SU-DHL-6 (cell line): ENCODE measurements at regions not wholly inside any gene's neighbourhood (a gene's known extent, or its start where the extent isn't known, plus 50 kb on each side); places are given as distances from the start of the nearest gene placed in this dataset.

Experiments
- H2AFZ ChIP-seq: fragments of 200-600 bp; sonication (generic); 2 replicates; pipeline ENCODE4 v1.6.1; 2014; ENCODE audit warnings: low read depth, mild to moderate bottlenecking, moderate library complexity, mixed read lengths, antibody characterized with exemption, low read length; ENCODE audit not compliant: severe bottlenecking
- H3F3A ChIP-seq: fragments of 200-600 bp; shearing (Covaris generic); 2 replicates; pipeline ENCODE4 v1.6.0; 2016; ENCODE audit warnings: antibody characterized with exemption, mild to moderate bottlenecking; ENCODE audit not compliant: insufficient read depth
- H3K27ac ChIP-seq: fragments of 200-600 bp; sonication (generic); 2 replicates; pipeline ENCODE4 v1.5.1; 2016; ENCODE audit warnings: low read depth, mild to moderate bottlenecking, low read length, moderate library complexity, mixed read lengths
- H3K27me3 ChIP-seq: fragments of 200-600 bp; sonication (generic), shearing (Covaris generic); 2 replicates; pipeline ENCODE4 v1.6.0; 2014; ENCODE audit warnings: mild to moderate bottlenecking, low read length
- H3K36me3 ChIP-seq: fragments of 200-600 bp; sonication (generic); 2 replicates; pipeline ENCODE4 v1.6.1; 2014; ENCODE audit warnings: mild to moderate bottlenecking, low read length, mixed read lengths
- H3K4me2 ChIP-seq: fragments of 300-600, 200-600 bp; shearing (Covaris generic), sonication (generic); 2 replicates; pipeline ENCODE4 v1.6.0; 2014; ENCODE audit warnings: low read length, low read depth, mild to moderate bottlenecking; ENCODE audit not compliant: poor library complexity, severe bottlenecking
- H3K4me3 ChIP-seq: fragments of 200-600 bp; sonication (generic); 2 replicates; pipeline ENCODE4 v1.5.1; 2014; ENCODE audit warnings: antibody characterized with exemption, low read length, mild to moderate bottlenecking, mixed read lengths; ENCODE audit not compliant: insufficient read depth, poor library complexity, severe bottlenecking
- H3K79me2 ChIP-seq: fragments of 200-600 bp; sonication (generic); 2 replicates; pipeline ENCODE4 v1.6.1; 2014; ENCODE audit warnings: mild to moderate bottlenecking, low read length, moderate library complexity; ENCODE audit not compliant: insufficient read depth
- H3K9ac ChIP-seq: fragments of 200-600 bp; sonication (generic); 2 replicates; pipeline ENCODE4 v1.7.0; 2014; ENCODE audit warnings: mild to moderate bottlenecking, low read length
- H3K9me2 ChIP-seq: fragments of 200-600 bp; sonication (generic); replicated peaks from 2 replicates; pipeline ENCODE4 v1.6.1; 2014; ENCODE audit warnings: low read length; ENCODE audit not compliant: insufficient read depth
- H3K9me3 ChIP-seq: fragments of 200-600 bp; sonication (generic); 2 replicates; pipeline ENCODE4 v1.6.1; 2014; ENCODE audit warnings: low read length, mixed read lengths; ENCODE audit not compliant: insufficient read depth
- H4K20me1 ChIP-seq: fragments of 200-600 bp; sonication (generic); 2 replicates; pipeline ENCODE4 v1.6.1; 2014; ENCODE audit warnings: low read depth, mild to moderate bottlenecking, antibody characterized with exemption, low read length, moderate library complexity, mixed read lengths
- EZH2phosphoT487 ChIP-seq: fragments of 200-600 bp; sonication (generic), shearing (Covaris generic); conservative IDR thresholded peaks from 2 replicates; pipeline ENCODE4 v1.6.1; 2018; ENCODE audit warnings: mild to moderate bottlenecking, antibody characterized with exemption, low read length, moderate library complexity, mixed read lengths
- TF ChIP-seq, protein P1 (sequence below): fragments of 200-600 bp; sonication (generic); IDR thresholded peaks from one replicate; pipeline ENCODE4 v1.5.1; 2017; ENCODE audit warnings: antibody characterized with exemption, mild to moderate bottlenecking, low read length, moderate library complexity; ENCODE audit not compliant: insufficient read depth, poor library complexity, severe bottlenecking

DNA sequence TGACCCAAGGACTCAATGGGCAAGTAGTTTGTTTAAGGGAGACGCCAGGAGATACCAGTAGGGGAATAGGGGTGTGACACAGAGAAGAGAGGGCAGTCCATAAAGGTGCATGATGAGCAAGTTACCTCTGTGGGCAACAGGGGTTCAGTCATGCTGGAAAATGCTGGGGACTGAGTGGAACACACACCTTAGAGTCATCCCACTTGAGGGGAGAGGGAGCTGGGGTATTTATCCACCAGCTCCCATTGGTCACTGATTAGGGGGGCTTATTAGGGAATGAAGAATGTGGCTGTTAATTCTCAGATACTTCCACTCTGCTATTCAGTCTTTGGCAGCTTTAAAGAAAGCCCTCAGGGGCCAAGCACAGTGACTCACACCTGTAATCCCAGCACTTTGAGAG lies 67.5 kb upstream of the MRI1 start:
- Histone ChIP-seq H3K27ac (no peak overlapping the region), H3K9me3 (no peaks in the 10 kb centered on the region)
- TF ChIP-seq EZH2phosphoT487: no peak
- TF ChIP-seq, protein P1, sequence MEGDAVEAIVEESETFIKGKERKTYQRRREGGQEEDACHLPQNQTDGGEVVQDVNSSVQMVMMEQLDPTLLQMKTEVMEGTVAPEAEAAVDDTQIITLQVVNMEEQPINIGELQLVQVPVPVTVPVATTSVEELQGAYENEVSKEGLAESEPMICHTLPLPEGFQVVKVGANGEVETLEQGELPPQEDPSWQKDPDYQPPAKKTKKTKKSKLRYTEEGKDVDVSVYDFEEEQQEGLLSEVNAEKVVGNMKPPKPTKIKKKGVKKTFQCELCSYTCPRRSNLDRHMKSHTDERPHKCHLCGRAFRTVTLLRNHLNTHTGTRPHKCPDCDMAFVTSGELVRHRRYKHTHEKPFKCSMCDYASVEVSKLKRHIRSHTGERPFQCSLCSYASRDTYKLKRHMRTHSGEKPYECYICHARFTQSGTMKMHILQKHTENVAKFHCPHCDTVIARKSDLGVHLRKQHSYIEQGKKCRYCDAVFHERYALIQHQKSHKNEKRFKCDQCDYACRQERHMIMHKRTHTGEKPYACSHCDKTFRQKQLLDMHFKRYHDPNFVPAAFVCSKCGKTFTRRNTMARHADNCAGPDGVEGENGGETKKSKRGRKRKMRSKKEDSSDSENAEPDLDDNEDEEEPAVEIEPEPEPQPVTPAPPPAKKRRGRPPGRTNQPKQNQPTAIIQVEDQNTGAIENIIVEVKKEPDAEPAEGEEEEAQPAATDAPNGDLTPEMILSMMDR: no peak

DNA sequence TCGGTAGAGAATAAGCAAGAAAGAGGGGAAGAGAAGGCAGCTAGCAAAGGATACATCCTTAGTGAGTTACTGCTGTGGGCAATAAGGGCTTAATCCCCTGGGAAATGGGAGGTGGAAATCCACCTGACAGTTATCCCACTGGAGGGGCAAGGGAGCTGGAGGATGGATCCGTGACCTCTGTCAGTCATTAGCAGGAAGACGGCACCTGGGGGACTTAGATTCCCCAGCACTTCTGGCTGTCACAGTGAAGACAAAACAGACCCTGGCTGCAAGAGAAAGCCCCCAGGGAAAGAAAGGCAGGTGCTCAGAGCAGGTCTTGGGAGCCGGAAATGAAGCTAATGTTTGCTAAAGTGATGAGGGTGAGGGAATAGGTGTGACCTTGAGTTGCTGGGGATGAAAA lies 70.4 kb upstream of the MRI1 start:
- H3K9me3 ChIP-seq: no peaks in the 10 kb centered on the region
- no peak overlapping the region for H3K27ac ChIP-seq
- H2AFZ ChIP-seq: no peak overlapping the region
- H3F3A ChIP-seq: no peaks in the 10 kb centered on the region
- H3K4me2 ChIP-seq: no peak overlapping the region
- no peaks in the 10 kb centered on the region for H4K20me1 ChIP-seq
- H3K79me2 ChIP-seq: no peaks in the 10 kb centered on the region
- H3K27me3 ChIP-seq: 0 out of 2 replicates have a peak, but pooled peaks cover 3% of the 10 kb centered on the region
- no peaks in the 10 kb centered on the region for H3K36me3 ChIP-seq
- H3K4me3 ChIP-seq: no peak overlapping the region
- H3K9ac ChIP-seq: no peak overlapping the region
- TF ChIP-seq EZH2phosphoT487: no peak
- TF ChIP-seq, protein P1: no peak
- H3K9me2 ChIP-seq: no peaks in the 10 kb centered on the region

More for the DNA sequence above, 67.5 kb upstream of the MRI1 start:
- Histone ChIP-seq H3F3A (no peaks in the 10 kb centered on the region), H3K9me2 (no peaks in the 10 kb centered on the region), H3K4me2 (no peak overlapping the region), H3K4me3 (no peak overlapping the region), H2AFZ (no peak overlapping the region), H3K36me3 (no peaks in the 10 kb centered on the region), H4K20me1 (no peaks in the 10 kb centered on the region), H3K79me2 (no peaks in the 10 kb centered on the region), H3K27me3 (0 out of 2 replicates have a peak, but pooled peaks cover 3% of the 10 kb centered on the region), H3K9ac (no peak overlapping the region)

DNA sequence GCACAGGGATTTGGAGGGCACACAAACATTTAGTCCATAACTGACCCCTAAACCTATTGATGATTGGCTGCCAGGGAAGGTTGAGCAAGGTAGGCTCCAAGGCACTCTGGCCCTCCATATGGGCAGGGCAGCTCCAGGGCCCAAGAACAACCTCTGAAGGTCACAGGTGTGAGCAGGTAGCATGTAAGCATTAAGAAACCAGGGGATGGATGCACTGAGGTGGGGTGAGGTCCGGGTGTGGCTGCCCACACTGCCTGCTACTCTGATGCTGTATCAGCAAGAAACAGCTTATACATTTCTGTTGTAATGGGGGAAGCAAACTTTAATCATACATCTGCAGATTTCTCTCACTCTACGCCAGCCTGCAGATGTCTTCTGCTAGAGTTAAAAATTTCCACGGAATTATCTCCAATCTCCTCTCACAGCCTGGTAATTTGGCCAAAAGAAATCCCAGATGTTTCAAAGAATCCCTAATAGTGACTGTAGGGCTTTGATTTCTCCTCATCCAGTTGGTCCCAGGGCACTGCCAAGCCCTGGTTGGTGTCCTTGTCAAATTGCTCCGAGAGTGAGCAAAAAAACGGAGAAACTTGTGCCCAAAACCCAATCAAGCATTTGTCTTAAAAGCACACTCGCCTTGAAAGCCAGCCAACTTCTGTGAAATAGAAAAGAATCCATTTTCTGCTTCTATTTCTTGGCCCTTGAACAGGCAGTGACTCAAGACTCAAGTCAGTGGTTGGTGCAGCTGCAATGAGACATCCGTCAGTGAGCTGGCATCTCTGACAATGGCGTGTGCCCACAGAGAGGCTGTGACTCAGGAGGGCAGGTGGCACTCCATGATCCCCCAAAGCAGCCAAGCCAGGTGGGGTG lies 72.5 kb upstream of the MRI1 start:
- TF ChIP-seq, protein P1: no peak
- no peak for TF ChIP-seq EZH2phosphoT487
- no peaks in the 10 kb centered on the region for H3F3A ChIP-seq
- no peaks in the 10 kb centered on the region for H3K9me2 ChIP-seq
- H3K36me3 ChIP-seq: no peaks in the 10 kb centered on the region
- H3K4me3 ChIP-seq: no peak overlapping the region
- H3K9ac ChIP-seq: no peak overlapping the region
- no peaks in the 10 kb centered on the region for H3K9me3 ChIP-seq
- H3K27me3 ChIP-seq: 0 out of 2 replicates have a peak, but pooled peaks cover 3% of the 10 kb centered on the region
- H4K20me1 ChIP-seq: no peaks in the 10 kb centered on the region
- H3K79me2 ChIP-seq: no peaks in the 10 kb centered on the region
- no peak overlapping the region for H3K4me2 ChIP-seq
- H3K27ac ChIP-seq: no peak overlapping the region
- no peak overlapping the region for H2AFZ ChIP-seq
